ENCODE measurements at regions not wholly inside any gene's neighbourhood (a gene's known extent, or its start where the extent isn't known, plus 50 kb on each side); places are given as distances from the start of the nearest gene placed in this dataset.
"Not testable (repeated sequence)": the region's sequence is repeated elsewhere in the genome, so short reads cannot be mapped to it uniquely, and the experiment has no call there.

DNA sequence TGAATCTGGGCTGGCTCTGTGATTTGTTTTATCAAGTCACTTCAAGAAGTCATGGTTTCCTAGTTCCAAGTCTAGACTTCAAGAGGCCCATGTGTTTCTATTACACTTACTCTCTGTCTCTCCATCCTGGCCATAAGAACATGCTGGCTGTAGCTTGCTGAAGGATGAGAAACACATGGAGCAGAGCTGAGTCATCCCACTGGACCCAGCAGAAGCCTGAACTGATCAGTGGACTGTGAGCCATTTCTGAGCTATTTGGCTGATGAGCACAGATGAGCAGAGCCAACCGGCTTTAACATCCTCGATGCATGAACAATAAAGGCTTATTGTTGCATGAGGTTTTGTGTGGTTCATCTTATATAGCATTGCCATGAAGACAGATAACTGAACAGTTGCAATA lies 290.6 kb upstream of the BOD1L1 start:
- H3K9me3 ChIP-seq (ENCODE audit: low read length), result no peaks in the 10 kb centered on the region
- no peak overlapping the region for H3K4me3 ChIP-seq (ENCODE audit: low read length)
- H3K27me3 ChIP-seq (ENCODE audit: insufficient read depth, low read length), result no peaks in the 10 kb centered on the region
- H2AFZ ChIP-seq (ENCODE audit: low read depth, low read length), result no peak overlapping the region
- peaks cover 3% of the 10 kb centered on the region for H3K4me1 ChIP-seq (ENCODE audit: insufficient read depth, low read length)
- no peaks in the 10 kb centered on the region for H3K36me3 ChIP-seq (ENCODE audit: insufficient read depth, low read length)

- no peaks in the 10 kb centered on the region for H3K27me3 ChIP-seq (ENCODE audit: insufficient read depth, low read length)
- no peak overlapping the region for H3K4me3 ChIP-seq (ENCODE audit: low read length)
- no peaks in the 10 kb centered on the region for H3K9me3 ChIP-seq (ENCODE audit: low read length)
- H2AFZ ChIP-seq (ENCODE audit: low read depth, low read length), result no peak overlapping the region
- H3K4me1 ChIP-seq (ENCODE audit: insufficient read depth, low read length), result peaks cover 3% of the 10 kb centered on the region
- H3K36me3 ChIP-seq (ENCODE audit: insufficient read depth, low read length), result no peaks in the 10 kb centered on the region
Observed at GRCh38 chr4:13918991-13919441, 291.5 kb upstream of the BOD1L1 start.

DNA sequence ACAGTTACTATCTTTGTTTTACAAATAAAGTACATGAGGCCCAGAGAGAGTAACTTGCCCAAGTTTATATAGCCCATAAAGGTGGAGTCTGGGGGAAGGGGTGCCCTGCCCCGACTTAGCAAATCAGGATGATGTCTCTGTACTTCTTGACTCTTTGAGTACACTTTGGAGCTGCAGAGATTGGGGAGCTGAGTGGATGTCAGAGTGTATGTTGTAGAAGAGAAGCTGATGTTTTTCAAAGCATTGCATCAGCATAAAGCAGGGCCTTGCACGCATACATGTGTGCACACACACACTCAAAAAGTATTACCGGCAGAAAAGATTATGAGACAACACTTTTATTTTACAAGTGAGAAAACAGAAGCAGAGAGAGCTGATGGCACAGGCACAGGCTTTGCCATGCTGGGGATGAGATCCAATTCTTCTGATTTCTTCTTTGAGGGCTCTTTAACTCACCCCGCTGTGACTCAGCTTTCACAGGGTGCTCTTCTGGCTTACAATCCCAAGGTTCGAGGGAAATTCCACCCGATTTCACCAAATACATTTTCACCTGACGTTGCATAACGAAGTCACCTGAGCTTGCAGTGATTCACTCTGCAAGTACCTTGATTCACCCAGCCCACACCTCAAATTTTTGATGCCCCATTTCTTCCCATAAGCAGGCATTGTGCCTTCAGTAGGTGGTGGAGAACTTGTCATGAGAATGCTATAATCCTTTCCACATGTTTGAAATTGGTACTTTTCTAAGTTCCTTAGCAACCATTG lies 292.8 kb upstream of the BOD1L1 start:
- H3K27me3 ChIP-seq (ENCODE audit: insufficient read depth, low read length), result no peaks in the 10 kb centered on the region
- no peak overlapping the region for H3K4me3 ChIP-seq (ENCODE audit: low read length)
- H3K36me3 ChIP-seq (ENCODE audit: insufficient read depth, low read length), result no peaks in the 10 kb centered on the region
- H2AFZ ChIP-seq (ENCODE audit: low read depth, low read length), result no peak overlapping the region
- no peaks in the 10 kb centered on the region for H3K9me3 ChIP-seq (ENCODE audit: low read length)
- peaks cover 3% of the 10 kb centered on the region for H3K4me1 ChIP-seq (ENCODE audit: insufficient read depth, low read length)

- Histone ChIP-seq H3K4me1 (ENCODE audit: insufficient read depth, low read length) (peaks cover 3% of the 10 kb centered on the region), H3K4me3 (ENCODE audit: low read length) (no peak overlapping the region), H3K36me3 (ENCODE audit: insufficient read depth, low read length) (no peaks in the 10 kb centered on the region), H3K9me3 (ENCODE audit: low read length) (no peaks in the 10 kb centered on the region), H2AFZ (ENCODE audit: low read depth, low read length) (no peak overlapping the region), H3K27me3 (ENCODE audit: insufficient read depth, low read length) (no peaks in the 10 kb centered on the region)
Observed at GRCh38 chr4:13920901-13921300, 293.4 kb upstream of the BOD1L1 start.

- no peaks in the 10 kb centered on the region for H3K36me3 ChIP-seq (ENCODE audit: insufficient read depth, low read length)
- H2AFZ ChIP-seq (ENCODE audit: low read depth, low read length), result no peak overlapping the region
- no peaks in the 10 kb centered on the region for H3K9me3 ChIP-seq (ENCODE audit: low read length)
- no peaks in the 10 kb centered on the region for H3K27me3 ChIP-seq (ENCODE audit: insufficient read depth, low read length)
- H3K4me3 ChIP-seq (ENCODE audit: low read length), result no peak overlapping the region
- H3K4me1 ChIP-seq (ENCODE audit: insufficient read depth, low read length), result peaks cover 3% of the 10 kb centered on the region
Observed at GRCh38 chr4:13921805-13922204, 294.3 kb upstream of the BOD1L1 start.

GRCh38 chr4:13922459-13922858 lies 294.9 kb upstream of the BOD1L1 start:
- Histone ChIP-seq H3K27me3 (ENCODE audit: insufficient read depth, low read length) (no peaks in the 10 kb centered on the region), H3K9me3 (ENCODE audit: low read length) (no peaks in the 10 kb centered on the region), H3K36me3 (ENCODE audit: insufficient read depth, low read length) (no peaks in the 10 kb centered on the region), H3K4me3 (ENCODE audit: low read length) (no peak overlapping the region), H2AFZ (ENCODE audit: low read depth, low read length) (no peak overlapping the region), H3K4me1 (ENCODE audit: insufficient read depth, low read length) (peaks cover 3% of the 10 kb centered on the region)

DNA sequence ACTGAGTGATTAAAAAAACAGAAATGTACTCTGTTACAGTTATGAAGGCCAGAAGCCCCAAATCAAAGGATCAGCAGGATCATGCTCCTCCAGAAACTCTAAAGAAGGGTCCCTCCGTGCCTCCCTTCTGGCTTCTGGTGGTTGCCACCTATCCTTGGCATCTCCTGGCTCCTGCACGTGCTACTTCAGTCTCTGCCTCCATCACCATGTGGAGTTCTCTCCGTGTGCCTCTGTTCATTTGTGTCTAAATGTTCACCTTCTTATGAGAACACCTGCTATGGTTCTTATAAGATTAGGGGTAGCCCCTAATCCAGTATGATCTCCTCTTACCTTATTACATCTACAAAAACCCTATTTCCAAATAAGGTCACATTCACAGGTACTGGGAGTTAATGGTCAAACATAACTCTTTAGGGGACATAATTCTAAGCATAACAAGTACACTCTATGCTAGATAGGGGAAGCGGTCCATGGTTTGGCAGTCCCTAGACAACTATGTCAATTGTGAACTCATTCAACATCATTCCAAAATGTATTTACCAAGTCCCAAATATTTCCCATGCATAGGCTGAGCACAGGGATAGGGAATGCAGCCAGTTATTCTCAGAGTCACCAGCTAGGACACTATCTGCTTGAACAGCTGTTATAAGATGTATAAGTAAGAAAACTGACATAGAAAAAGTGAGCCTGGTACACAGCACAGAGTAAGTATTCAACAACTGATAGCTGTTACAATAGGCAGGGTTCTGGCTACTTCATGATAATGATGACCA lies 295.5 kb upstream of the BOD1L1 start:
- H3K27me3 ChIP-seq (ENCODE audit: insufficient read depth, low read length), result no peaks in the 10 kb centered on the region
- no peaks in the 10 kb centered on the region for H3K36me3 ChIP-seq (ENCODE audit: insufficient read depth, low read length)
- no peak overlapping the region for H3K4me3 ChIP-seq (ENCODE audit: low read length)

DNA sequence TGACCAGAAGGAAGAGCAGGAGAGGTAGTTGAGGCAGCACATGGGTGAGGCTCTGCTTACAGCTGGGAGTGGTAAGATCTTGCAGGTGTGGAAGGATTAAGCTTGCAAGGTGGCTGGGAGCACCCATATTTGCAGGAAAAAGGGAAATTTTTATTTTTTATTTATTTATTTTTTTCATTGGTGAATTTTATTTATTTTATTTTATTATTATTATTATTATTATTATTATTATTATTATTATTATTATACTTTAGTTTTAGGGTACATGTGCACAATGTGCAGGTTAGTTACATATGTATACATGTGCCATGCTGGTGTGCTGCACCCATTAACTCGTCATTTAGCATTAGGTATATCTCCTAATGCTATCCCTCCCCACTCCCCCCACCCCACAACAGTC lies 297.4 kb upstream of the BOD1L1 start:
- not testable (repeated sequence) for H3K36me3 ChIP-seq (ENCODE audit: insufficient read depth, low read length); H3K9me3 ChIP-seq (ENCODE audit: low read length); H3K4me3 ChIP-seq (ENCODE audit: low read length); H2AFZ ChIP-seq (ENCODE audit: low read depth, low read length); H3K27me3 ChIP-seq (ENCODE audit: insufficient read depth, low read length); H3K4me1 ChIP-seq (ENCODE audit: insufficient read depth, low read length)

More for the DNA sequence above, 295.5 kb upstream of the BOD1L1 start:
- peaks cover 3% of the 10 kb centered on the region for H3K4me1 ChIP-seq (ENCODE audit: insufficient read depth, low read length)
- H2AFZ ChIP-seq (ENCODE audit: low read depth, low read length), result no peak overlapping the region
- H3K9me3 ChIP-seq (ENCODE audit: low read length), result no peaks in the 10 kb centered on the region

- no peaks in the 10 kb centered on the region for H3K27me3 ChIP-seq (ENCODE audit: insufficient read depth, low read length)
- H3K4me1 ChIP-seq (ENCODE audit: insufficient read depth, low read length), result no peaks in the 10 kb centered on the region
- no peaks in the 10 kb centered on the region for H3K36me3 ChIP-seq (ENCODE audit: insufficient read depth, low read length)
- no peaks in the 10 kb centered on the region for H3K9me3 ChIP-seq (ENCODE audit: low read length)
- H3K4me3 ChIP-seq (ENCODE audit: low read length), result no peak overlapping the region
- H2AFZ ChIP-seq (ENCODE audit: low read depth, low read length), result no peak overlapping the region
Observed at GRCh38 chr4:13928214-13928613, 300.7 kb upstream of the BOD1L1 start.

GRCh38 chr4:13930155-13930554 lies 302.6 kb upstream of the BOD1L1 start:
- H3K27me3 ChIP-seq (ENCODE audit: insufficient read depth, low read length), result no peaks in the 10 kb centered on the region
- no peak overlapping the region for H3K4me3 ChIP-seq (ENCODE audit: low read length)
- no peaks in the 10 kb centered on the region for H3K36me3 ChIP-seq (ENCODE audit: insufficient read depth, low read length)
- H2AFZ ChIP-seq (ENCODE audit: low read depth, low read length), result no peak overlapping the region
- no peaks in the 10 kb centered on the region for H3K9me3 ChIP-seq (ENCODE audit: low read length)
- H3K4me1 ChIP-seq (ENCODE audit: insufficient read depth, low read length), result no peaks in the 10 kb centered on the region

- no peaks in the 10 kb centered on the region for H3K9me3 ChIP-seq (ENCODE audit: low read length)
- no peak overlapping the region for H2AFZ ChIP-seq (ENCODE audit: low read depth, low read length)
- H3K4me1 ChIP-seq (ENCODE audit: insufficient read depth, low read length), result no peaks in the 10 kb centered on the region
- no peaks in the 10 kb centered on the region for H3K36me3 ChIP-seq (ENCODE audit: insufficient read depth, low read length)
- no peak overlapping the region for H3K4me3 ChIP-seq (ENCODE audit: low read length)
- no peaks in the 10 kb centered on the region for H3K27me3 ChIP-seq (ENCODE audit: insufficient read depth, low read length)
Observed at GRCh38 chr4:13933191-13933590, 305.7 kb upstream of the BOD1L1 start.

DNA sequence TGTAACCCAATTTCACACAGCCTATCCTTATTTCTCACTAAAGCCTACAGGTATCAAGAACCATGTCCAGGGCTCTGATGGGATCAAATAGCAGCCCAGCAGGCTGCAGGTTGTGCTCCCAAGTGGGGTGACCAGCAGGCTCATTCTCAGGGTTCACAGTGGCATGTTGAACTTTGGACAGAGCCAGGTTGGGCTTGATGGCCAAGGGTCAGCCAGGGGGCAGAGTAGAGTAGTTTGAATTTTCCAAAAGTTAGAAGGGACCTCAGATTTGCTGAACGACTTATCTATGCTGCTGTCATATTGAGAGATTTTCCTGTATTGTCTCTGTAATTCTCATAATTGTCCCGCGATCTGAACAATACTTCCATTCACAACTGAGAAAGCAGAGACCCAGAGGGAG lies 310.8 kb upstream of the BOD1L1 start:
- H3K36me3 ChIP-seq (ENCODE audit: insufficient read depth, low read length), result no peaks in the 10 kb centered on the region
- H3K4me3 ChIP-seq (ENCODE audit: low read length), result no peak overlapping the region
- H3K9me3 ChIP-seq (ENCODE audit: low read length), result no peaks in the 10 kb centered on the region
- H3K4me1 ChIP-seq (ENCODE audit: insufficient read depth, low read length), result no peaks in the 10 kb centered on the region
- H2AFZ ChIP-seq (ENCODE audit: low read depth, low read length), result no peak overlapping the region
- no peaks in the 10 kb centered on the region for H3K27me3 ChIP-seq (ENCODE audit: insufficient read depth, low read length)

- no peaks in the 10 kb centered on the region for H3K4me1 ChIP-seq (ENCODE audit: insufficient read depth, low read length)
- H3K36me3 ChIP-seq (ENCODE audit: insufficient read depth, low read length), result no peaks in the 10 kb centered on the region
- no peak overlapping the region for H2AFZ ChIP-seq (ENCODE audit: low read depth, low read length)
- H3K27me3 ChIP-seq (ENCODE audit: insufficient read depth, low read length), result no peaks in the 10 kb centered on the region
- H3K9me3 ChIP-seq (ENCODE audit: low read length), result no peaks in the 10 kb centered on the region
- no peak overlapping the region for H3K4me3 ChIP-seq (ENCODE audit: low read length)
Observed at GRCh38 chr4:13940921-13941320, 313.4 kb upstream of the BOD1L1 start.

Measured in neuron (in vitro differentiated cells).